Psoas muscle (tissue), 7 donors: ENCODE measurements at regions not wholly inside any gene's neighbourhood (a gene's known extent, or its start where the extent isn't known, plus 50 kb on each side); places are given as distances from the start of the nearest gene placed in this dataset.

ENCODE experiments used
- ATAC-seq, 4 donors: fragments of 200-7000 bp; cut with Tn5 transposase; one replicate each; pipeline ENCODE4 v1.9.1; 2020; ENCODE audit warnings: moderate library complexity in 3 of 4, mild to moderate bottlenecking in 2 of 4
- DNase-seq, 2 donors: peaks; one replicate each; pipeline ENCODE4 v3.0.0-alpha.2; 2020
- H3K27ac ChIP-seq: fragments of 200-600 bp; one replicate; pipeline ENCODE4 v1.8.0; 2022
- H3K27me3 ChIP-seq, 3 donors: fragments of 200-600 bp in 1 of 3; one replicate each; pipeline versions ENCODE4 v1.6.1 to v1.8.0; 2013 to 2022; ENCODE audit warnings: low read length in 2 of 3, mild to moderate bottlenecking in 2 of 3, moderate library complexity in 1 of 3; ENCODE audit not compliant: insufficient read depth in 3 of 3
- H3K36me3 ChIP-seq, 2 donors: fragments of 200-600 bp in 1 of 2; one replicate each; pipeline versions ENCODE4 v1.6.1 to v1.8.0; 2013 to 2022; ENCODE audit warnings: low read depth in 1 of 2, mild to moderate bottlenecking in 1 of 2, moderate library complexity in 1 of 2; ENCODE audit not compliant: insufficient read depth in 1 of 2
- H3K4me1 ChIP-seq: fragments of 200-600 bp; one replicate; pipeline ENCODE4 v1.8.0; 2022
- H3K4me3 ChIP-seq: fragments of 200-600 bp; one replicate; pipeline ENCODE4 v1.8.0; 2022; ENCODE audit warnings: mild to moderate bottlenecking
- H3K9me3 ChIP-seq: fragments of 200-600 bp; one replicate; pipeline ENCODE4 v1.8.0; 2022
- CTCF ChIP-seq: fragments of 200-600 bp; IDR thresholded peaks from one replicate; pipeline ENCODE4 v1.8.0; 2022; ENCODE audit warnings: antibody characterized with exemption
- WGBS, 3 donors: extraction: QIAGEN DNeasy Blood & Tissue Kit; methylation state at CpG; one replicate each; pipeline versions ENCODE4 v1.1.6 to v1.1.7; 2013; 5-methylcytosine and 5-hydroxymethylcytosine counted together
- intact Hi-C, 2 donors: fragments of 100-400 bp; cut with DNase I; formaldehyde crosslinking; loops; one replicate each; pipeline versions ENCODE4 v1.11.0 to v1.14.2; 2022
- donor health status: healthy with polysubstance abuse.
- donor health status: DM: no; HTN: no; CAD: no; lungs with moderate emphysema.
- donor health status: Bipolar disorder and iron deficiency.
- donor health status: healthy.
- donor health status: DM: yes; HTN: yes; CAD: no.
- donor health status: DM: no; HTN: no; CAD: no.
- donor health status: DM: yes; HTN: yes; CAD: no.

- ATAC-seq (no peak), DNase-seq (peak; percentile 6 to 43)
- H3K4me1 ChIP-seq = no peaks in the 10 kb centered on the region
- no peak overlapping the region for H3K27ac ChIP-seq
- 77 to 80% (median 80%) methylated on average over 13 of the region's 13 CpGs for WGBS, 3 donors
- H3K36me3 ChIP-seq = no peaks in the 10 kb centered on the region
- H3K4me3 ChIP-seq = no peak overlapping the region
- no peak for TF ChIP-seq CTCF
- intact Hi-C loops = no loop called here
- no peaks in the 10 kb centered on the region for H3K27me3 ChIP-seq
- H3K9me3 ChIP-seq = no peaks in the 10 kb centered on the region
Observed at GRCh38 chr3:127041264-127041820, 58.4 kb downstream of the PLXNA1 start.

GRCh38 chr3:127041933-127042332 lies 59.0 kb downstream of the PLXNA1 start:
- ATAC-seq (no peak), DNase-seq (no peak)
- 85 to 86% (median 86%) methylated on average over 8 of the region's 8 CpGs for WGBS, 3 donors
- Histone ChIP-seq H3K27ac (no peak overlapping the region), H3K9me3 (no peaks in the 10 kb centered on the region), H3K27me3 (no peaks in the 10 kb centered on the region), H3K36me3 (no peaks in the 10 kb centered on the region), H3K4me3 (no peak overlapping the region), H3K4me1 (no peaks in the 10 kb centered on the region)
- intact Hi-C loops = no loop called here
- TF ChIP-seq CTCF = no peak

- Histone ChIP-seq H3K27ac (no peak overlapping the region), H3K4me3 (no peak overlapping the region), H3K36me3 (no peaks in the 10 kb centered on the region), H3K9me3 (no peaks in the 10 kb centered on the region), H3K27me3 (no peaks in the 10 kb centered on the region), H3K4me1 (no peaks in the 10 kb centered on the region)
- DNase-seq (peak in 1 of 2 donors; percentile 37), ATAC-seq (no peak)
- TF ChIP-seq CTCF = no peak
- WGBS, 3 donors = 88 to 90% (median 90%) methylated on average over 12 of the region's 12 CpGs
- intact Hi-C loops = no loop called here
Observed at GRCh38 chr3:127042634-127043033, 59.7 kb downstream of the PLXNA1 start.

GRCh38 chr3:127043041-127043641 lies 60.2 kb downstream of the PLXNA1 start:
- ATAC-seq (no peak), DNase-seq (no peak)
- WGBS, 3 donors = 68 to 70% (median 69%) methylated on average over 17 of the region's 17 CpGs
- Histone ChIP-seq H3K27me3 (no peaks in the 10 kb centered on the region), H3K4me3 (no peak overlapping the region), H3K9me3 (no peaks in the 10 kb centered on the region), H3K36me3 (no peaks in the 10 kb centered on the region), H3K27ac (no peak overlapping the region), H3K4me1 (no peaks in the 10 kb centered on the region)
- TF ChIP-seq CTCF = no peak
- intact Hi-C loops = no loop called here
